ENCODE measurements at regions not wholly inside any gene's neighbourhood (a gene's known extent, or its start where the extent isn't known, plus 50 kb on each side); places are given as distances from the start of the nearest gene placed in this dataset.

- TF ChIP-seq CTCF (conservative IDR thresholded peaks at IDR 0.05 in 1 of 2, IDR thresholded peaks at IDR 0.05 in 1 of 2; ENCODE audit: low read depth in 1 of 2, low read length in 2 of 2): no peak
- TF ChIP-seq EZH2 (IDR thresholded peaks at IDR 0.05; ENCODE audit: low read length, missing control alignments): no peak
Measured at GRCh38 chr3:124410471-124410870, 319.8 kb upstream of the UMPS start.

All from fibroblast of lung (primary cell).